DMS114 treated with DMSO at 0.1 percent for 48 hours (cell line): ENCODE measurements at regions not wholly inside any gene's neighbourhood (a gene's known extent, or its start where the extent isn't known, plus 50 kb on each side); places are given as distances from the start of the nearest gene placed in this dataset.
"Not testable (repeated sequence)": the region's sequence is repeated elsewhere in the genome, so short reads cannot be mapped to it uniquely, and the experiment has no call there.

Source experiments
- DNase-seq: peaks from one replicate; lab custom pipeline; 2025; ENCODE audit not compliant: unreplicated experiment; lab: John Stamatoyannopoulos, UW

GRCh38 chr13:22859411-22859810 is 321.4 kb upstream of the SGCG start:
- not testable (repeated sequence) for DNase-seq

DNA sequence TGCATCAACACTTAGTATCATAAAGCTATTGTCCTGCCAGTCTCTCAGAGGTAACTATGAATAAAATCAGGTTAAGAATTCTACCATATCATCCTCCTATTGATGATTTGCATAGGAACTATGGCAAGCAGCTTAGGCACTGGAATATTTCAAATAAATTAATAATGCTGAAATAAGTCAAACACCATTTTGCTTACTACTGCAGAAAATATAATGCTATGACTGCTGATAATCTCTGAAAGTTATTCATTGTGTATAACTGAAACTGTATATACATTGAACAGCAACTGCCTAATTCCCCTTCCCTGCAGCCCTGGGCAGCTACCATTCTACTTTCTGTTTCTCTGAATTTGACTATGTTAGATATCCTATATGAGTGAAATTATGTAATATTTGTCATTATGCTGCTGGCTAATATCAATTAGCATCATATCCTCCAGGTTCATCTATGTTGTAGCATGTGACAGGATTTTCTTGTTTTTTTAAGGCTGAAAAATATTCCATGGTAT is 318.8 kb upstream of the SGCG start:
- no peak for DNase-seq

DNA sequence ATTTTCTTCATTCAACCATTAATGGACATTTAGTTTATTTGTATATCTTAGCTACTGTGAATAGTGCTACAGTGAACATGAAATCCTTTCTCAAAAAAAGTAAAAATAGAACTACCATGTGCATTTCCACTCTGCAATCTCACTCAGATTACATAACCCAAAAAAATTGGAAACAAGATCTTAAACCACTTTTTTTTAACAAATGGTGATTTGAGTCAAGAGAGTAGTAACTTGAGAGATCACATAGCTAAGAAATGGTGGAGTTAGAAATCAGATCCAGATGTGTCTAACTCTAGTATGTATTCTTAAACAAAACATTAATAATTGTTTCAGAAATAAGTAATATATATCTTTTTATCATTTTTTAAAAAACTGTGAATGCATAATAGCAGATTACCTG is 318.3 kb upstream of the SGCG start:
- no peak for DNase-seq

DNA sequence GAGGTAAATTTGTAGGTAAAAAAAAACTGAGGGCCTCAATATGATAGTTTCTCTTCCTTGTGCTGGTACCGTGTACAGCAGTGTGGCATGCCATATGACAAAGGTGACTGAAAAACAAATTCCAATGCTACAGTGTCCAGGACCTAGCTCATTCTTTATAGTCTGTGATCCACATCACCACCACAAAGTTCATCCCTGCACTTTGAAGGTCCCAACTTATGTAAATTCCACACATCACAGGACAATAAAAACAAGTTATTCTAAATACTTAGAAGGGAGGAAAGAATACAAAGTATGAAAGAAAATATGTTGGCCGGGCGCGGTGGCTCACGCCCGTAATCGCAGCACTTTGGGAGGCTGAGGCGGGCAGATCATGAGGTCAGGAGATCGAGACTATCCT is 314.6 kb upstream of the SGCG start:
- DNase-seq: no peak

DNA sequence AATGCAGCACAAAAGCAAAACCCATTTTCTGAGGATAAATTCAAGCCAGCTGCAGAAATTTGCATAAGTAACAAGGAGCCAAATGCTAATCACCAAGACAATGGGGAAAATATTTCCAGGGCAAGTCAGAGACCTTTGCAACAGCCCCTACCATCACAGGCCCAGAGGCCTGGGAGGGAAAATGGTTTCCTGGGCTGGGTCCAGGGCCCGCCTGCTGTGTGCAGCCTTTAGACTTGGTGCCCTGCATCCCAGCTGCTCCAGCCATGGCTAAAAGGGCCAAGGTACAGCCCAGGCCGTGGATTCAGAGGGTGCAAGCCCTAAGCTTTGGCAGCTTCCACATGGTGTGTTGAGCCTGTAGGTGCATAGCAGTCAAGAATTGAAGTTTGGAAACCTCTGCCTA is 309.5 kb upstream of the SGCG start:
- no peak for DNase-seq

- no peak for DNase-seq
Measured at GRCh38 chr13:22874839-22875238, 305.9 kb upstream of the SGCG start.

- no peak for DNase-seq
Measured at GRCh38 chr13:22877421-22877820, 303.4 kb upstream of the SGCG start.

GRCh38 chr13:22880741-22881720 is 299.7 kb upstream of the SGCG start:
- no peak for DNase-seq

DNA sequence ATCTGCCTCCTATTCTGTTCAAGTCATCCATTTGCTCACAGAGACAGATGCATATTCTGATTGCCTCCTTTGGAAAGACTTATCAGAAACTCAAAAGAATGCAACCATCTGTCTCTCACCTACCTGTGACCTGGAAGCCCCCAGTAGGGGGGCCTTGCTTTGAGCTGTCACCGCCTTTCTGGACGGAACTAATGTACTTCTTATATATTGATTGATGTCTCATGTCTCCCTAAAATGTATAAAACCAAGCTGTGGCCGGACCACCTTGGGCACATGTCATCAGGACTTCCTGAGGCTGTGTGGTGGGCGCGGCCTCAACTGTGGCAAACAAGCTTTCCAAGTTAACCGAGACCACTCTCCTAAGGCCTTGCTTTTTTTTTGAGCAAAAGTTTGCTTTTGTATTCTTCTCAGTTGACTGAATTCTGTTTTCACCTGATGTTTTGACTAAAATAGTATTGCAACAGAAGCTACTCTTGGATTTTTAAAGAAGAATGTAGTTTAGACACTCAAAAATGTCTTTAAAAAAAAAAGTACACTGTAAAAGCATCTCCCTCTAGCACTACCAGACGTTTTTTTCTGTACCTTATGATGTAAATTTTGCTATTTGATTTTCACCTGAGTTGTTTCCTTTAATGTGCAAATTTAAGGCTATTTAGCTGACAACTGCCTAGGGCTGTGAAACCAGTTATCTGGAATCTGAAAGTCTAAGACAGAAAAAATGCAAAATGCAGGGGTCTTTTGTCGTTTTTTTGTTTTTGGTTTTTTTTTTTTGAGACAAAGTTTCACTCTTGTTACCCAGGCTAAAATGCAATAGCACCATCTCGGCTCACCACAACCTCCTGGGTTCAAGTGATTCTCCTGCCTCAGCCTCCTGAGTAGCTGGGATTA is 298.8 kb upstream of the SGCG start:
- not testable (repeated sequence) for DNase-seq

DNA sequence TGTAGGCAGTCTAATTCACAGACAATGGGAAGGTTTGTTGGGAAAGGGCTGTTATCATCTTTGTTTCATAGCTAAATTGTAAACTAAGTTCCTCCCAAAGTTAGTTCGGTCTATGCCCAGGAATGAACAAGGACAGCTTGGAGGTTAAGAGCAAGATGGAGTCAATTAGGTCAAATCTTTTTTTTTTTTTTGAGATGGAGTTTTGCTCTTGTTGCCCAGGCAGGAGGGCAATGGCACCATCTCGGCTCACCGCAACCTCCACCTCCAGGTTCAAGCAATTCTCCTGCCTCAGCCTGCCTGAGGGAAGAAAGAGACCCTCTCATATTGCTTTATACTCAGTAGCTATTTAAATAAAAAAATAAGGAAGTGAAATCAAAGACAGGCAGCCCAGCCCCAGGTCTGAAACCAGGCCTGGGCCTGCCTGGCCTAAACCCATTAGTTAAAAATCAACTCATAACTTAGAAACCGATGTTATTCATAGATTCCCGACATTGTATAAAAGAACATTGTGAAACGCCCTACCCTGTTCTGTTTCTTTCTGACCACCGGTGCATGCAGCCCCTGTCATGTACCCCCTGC is 297.4 kb upstream of the SGCG start:
- no peak for DNase-seq

DNA sequence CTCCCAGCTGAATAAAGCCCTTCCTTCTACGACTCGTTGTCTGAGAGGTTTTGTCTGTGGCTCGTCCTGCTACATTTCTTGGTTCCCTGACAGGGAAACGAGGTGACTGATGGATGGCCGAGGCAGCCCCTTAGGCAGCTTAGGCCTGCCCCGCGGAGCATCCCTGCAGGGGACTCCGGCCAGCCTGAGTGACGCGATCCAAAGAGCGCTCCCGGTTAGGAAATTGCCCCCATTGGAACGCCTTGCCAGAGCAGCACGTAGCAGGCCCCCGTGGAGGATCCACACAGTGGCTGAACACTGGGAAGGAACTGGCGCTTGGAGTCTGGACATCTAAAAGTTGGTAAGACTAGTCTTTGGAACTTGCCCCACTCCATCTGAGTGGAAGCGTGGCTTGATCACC is 296.8 kb upstream of the SGCG start:
- DNase-seq: no peak

- not testable (repeated sequence) for DNase-seq
Measured at GRCh38 chr13:22886061-22886460, 294.7 kb upstream of the SGCG start.

GRCh38 chr13:22889376-22889775 is 291.4 kb upstream of the SGCG start:
- not testable (repeated sequence) for DNase-seq

DNA sequence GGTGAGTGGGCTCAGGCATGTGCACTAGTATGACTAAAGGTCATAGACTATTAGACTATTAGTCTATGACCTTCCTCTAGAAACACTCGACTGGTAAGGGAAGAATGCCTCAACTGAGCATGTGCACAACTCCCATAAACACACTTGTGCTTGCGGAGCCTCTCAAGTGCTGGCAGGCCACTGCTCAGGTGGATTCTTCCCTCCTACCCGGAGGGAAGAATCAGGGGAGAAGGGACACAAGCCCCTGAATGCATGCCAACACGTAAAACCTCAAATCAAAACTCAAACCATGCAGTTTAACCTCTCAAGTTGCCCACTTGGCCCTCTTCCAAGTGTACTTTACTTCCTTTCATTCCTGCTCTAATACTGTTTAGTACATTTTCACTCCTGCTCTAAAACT is 287.6 kb upstream of the SGCG start:
- no peak for DNase-seq

DNA sequence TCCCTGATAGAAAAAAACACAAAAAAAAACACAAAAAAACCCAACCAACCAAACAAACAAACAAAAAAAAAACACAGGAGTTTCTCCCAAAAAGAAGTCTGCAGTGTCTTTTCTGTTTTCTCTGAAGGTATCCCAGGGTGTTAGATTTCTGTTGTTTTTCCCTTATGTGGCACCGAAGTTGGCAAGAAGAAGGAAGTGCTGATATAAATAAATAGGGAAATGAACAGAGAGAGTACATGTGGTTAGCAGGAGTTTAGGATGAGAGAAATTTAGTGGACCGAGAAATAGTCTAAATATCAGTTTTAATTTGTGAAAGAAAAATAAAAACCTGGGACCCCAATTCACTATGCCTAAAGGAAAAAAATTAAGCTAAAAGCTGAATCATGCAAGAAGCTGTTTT is 287.0 kb upstream of the SGCG start:
- DNase-seq: no peak

GRCh38 chr13:22897571-22898314 is 283.0 kb upstream of the SGCG start:
- no peak for DNase-seq

GRCh38 chr13:22900416-22900951 is 280.3 kb upstream of the SGCG start:
- DNase-seq: not testable (repeated sequence)

DNA sequence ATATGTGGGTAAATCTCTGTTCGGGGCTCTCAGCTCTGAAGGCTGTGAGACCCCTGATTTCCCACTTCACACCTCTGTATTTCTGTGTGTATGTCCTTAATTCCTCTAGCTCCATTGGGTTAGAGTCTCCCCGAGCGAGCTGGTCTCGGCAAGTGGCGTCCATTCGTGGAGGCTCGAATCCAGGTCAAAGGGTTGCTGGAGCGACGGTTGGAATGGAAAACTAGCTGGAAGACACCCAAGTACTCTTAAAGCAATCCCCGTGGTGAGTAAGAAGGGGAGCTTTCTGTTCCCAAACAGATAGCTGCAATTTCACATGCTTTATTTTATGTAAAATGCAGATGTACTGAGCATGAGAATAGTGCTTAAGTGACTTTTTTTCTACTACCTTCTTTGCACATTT is 277.5 kb upstream of the SGCG start:
- no peak for DNase-seq

GRCh38 chr13:22903925-22904324 is 276.9 kb upstream of the SGCG start:
- no peak for DNase-seq

- peak; percentile 5 for DNase-seq
Measured at GRCh38 chr13:22915442-22916082, 265.2 kb upstream of the SGCG start.
